GM21381 (cell line): ENCODE measurements at regions not wholly inside any gene's neighbourhood (a gene's known extent, or its start where the extent isn't known, plus 50 kb on each side); places are given as distances from the start of the nearest gene placed in this dataset.

Experiments used
- ATAC-seq: cut with Tn5 transposase; IDR thresholded peaks from one replicate; pipeline ENCODE4 v1.9.1; 2021; ENCODE audit warnings: mild to moderate bottlenecking, moderate library complexity; ENCODE audit not compliant: unreplicated experiment

GRCh38 chr11:18878211-18878610 is 61.0 kb downstream of the MRGPRX1 start:
- ATAC-seq, result no peak

- no peak for ATAC-seq
Measured at GRCh38 chr11:18865951-18866350, 73.3 kb downstream of the MRGPRX1 start.

DNA sequence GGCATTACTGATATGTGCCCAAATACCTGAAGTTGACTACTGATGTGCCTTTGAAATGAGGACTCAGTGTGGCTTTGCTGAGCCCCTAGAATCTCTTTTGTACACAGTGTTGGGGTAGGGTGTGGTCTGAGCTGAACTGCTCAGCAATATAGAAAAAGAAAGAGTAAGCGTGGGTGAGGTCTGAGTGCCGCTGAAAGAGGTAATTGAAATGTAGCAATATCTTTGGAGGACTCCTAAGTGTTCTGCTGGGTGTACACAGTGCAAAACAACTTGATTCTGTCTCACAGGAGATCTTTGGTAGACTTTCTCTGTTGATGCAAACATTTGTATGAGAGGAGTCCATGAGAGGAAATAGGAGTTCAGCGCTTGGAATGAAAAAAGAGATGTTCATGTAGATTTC is 73.7 kb upstream of the PTPN5 start:
- ATAC-seq, result no peak

GRCh38 chr11:18853086-18853720 is 61.6 kb upstream of the PTPN5 start:
- ATAC-seq, result peak; percentile 60

GRCh38 chr11:18849406-18849805 is 57.8 kb upstream of the PTPN5 start:
- ATAC-seq, result no peak

GRCh38 chr11:18844753-18845367 is 53.3 kb upstream of the PTPN5 start:
- no peak for ATAC-seq
